ENCODE measurements at regions not wholly inside any gene's neighbourhood (a gene's known extent, or its start where the extent isn't known, plus 50 kb on each side); places are given as distances from the start of the nearest gene placed in this dataset.

GRCh38 chr13:109362616-109363015 is 423.8 kb downstream of the IRS2 start:
- no peak overlapping the region for H3K27ac ChIP-seq (ENCODE audit: low read length)
- H3K4me1 ChIP-seq (ENCODE audit: control insufficient read depth, insufficient read depth, low read length), result no peaks in the 10 kb centered on the region
- no peak overlapping the region for H3K4me3 ChIP-seq (ENCODE audit: low read length)
- no peak for DNase-seq
- whole genome bisulfite sequencing (ENCODE audit: insufficient coverage, low lambda C conversion rate), result 83% methylated on average over 1 of the region's 2 CpGs
- no peaks in the 10 kb centered on the region for H3K9me3 ChIP-seq (ENCODE audit: control insufficient read depth, low read depth, low read length)
- peaks cover 4% of the 10 kb centered on the region for H3K27me3 ChIP-seq (ENCODE audit: control insufficient read depth, insufficient read depth, low read length)
- H3K36me3 ChIP-seq (ENCODE audit: control insufficient read depth, insufficient read depth, low read length), result no peaks in the 10 kb centered on the region

- Histone ChIP-seq H3K36me3 (ENCODE audit: control insufficient read depth, insufficient read depth, low read length) (no peaks in the 10 kb centered on the region), H3K4me1 (ENCODE audit: control insufficient read depth, insufficient read depth, low read length) (no peaks in the 10 kb centered on the region), H3K27ac (ENCODE audit: low read length) (no peak overlapping the region), H3K9me3 (ENCODE audit: control insufficient read depth, low read depth, low read length) (no peaks in the 10 kb centered on the region), H3K4me3 (ENCODE audit: low read length) (no peak overlapping the region), H3K27me3 (ENCODE audit: control insufficient read depth, insufficient read depth, low read length) (peaks cover 4% of the 10 kb centered on the region)
- no peak for DNase-seq
- WGBS (ENCODE audit: insufficient coverage, low lambda C conversion rate), result 100% methylated on average over 1 of the region's 11 CpGs
These were observed 424.7 kb downstream of the IRS2 start for GRCh38 chr13:109361562-109362289.

DNA sequence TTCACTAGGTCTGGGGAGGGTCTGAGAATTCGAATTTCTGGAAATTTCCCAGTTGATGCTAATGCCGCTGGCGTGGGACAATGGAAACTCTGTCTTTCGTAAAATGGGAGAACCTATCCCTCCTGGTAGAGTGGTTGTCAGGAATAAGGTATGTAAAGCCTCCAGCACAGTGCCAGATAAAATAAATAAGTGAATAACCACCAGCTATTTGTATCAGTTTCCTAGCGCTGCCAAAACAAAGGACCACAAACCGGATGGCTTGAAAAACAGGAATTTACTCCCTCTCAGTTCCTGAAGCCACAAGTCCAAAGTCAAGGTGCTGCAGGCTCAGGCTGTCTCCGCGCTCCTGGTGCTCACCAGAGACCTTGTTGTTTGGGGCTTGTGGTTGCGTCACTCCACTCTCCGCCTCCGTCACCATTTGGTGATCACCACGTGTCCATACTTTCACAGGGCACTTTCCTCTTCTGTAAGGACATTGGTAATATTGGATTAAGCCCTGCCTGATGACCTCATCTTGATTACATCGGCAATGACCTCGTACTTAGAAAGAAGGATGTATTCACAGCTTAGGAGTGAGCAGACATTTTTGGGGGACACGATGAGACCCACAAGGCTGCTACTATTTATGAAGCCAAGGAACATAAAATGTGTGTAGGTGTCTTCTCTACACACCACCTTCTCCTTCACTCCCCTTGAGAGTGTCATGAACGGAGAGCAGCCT is 428.5 kb downstream of the IRS2 start:
- no CpG with 5 or more reads among the region's 16 CpGs for WGBS (ENCODE audit: insufficient coverage, low lambda C conversion rate)
- Histone ChIP-seq H3K36me3 (ENCODE audit: control insufficient read depth, insufficient read depth, low read length) (no peaks in the 10 kb centered on the region), H3K27me3 (ENCODE audit: control insufficient read depth, insufficient read depth, low read length) (no peaks in the 10 kb centered on the region), H3K4me1 (ENCODE audit: control insufficient read depth, insufficient read depth, low read length) (no peaks in the 10 kb centered on the region), H3K27ac (ENCODE audit: low read length) (no peak overlapping the region), H3K9me3 (ENCODE audit: control insufficient read depth, low read depth, low read length) (no peaks in the 10 kb centered on the region), H3K4me3 (ENCODE audit: low read length) (no peak overlapping the region)
- DNase-seq, result no peak

DNA sequence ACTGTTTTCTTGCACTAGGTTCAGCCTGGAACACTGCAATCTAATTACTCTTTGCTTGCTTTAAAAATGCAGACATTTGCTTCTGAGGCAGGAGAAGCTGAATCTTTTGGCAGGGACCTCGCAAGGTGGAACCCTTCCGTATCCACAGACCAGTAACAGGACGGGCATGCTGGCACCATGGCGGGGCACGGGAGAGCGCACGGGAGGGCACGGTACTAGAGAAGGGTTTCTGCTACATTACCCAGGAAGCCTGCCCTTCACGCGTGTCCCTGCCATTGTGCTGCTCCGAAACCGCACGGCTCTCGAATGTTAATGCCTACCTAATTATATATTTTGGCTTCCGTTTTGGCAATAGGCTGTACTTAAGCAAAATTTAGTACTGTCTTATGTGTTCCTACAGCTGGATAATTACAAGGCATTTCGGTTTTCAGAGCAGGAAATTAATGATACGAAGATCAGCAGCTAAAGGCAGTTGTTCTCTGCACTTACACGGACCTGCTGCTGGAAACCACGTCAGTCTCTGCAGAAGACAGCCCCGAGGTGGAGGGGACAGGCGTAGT is 430.4 kb downstream of the IRS2 start:
- no peaks in the 10 kb centered on the region for H3K27me3 ChIP-seq (ENCODE audit: control insufficient read depth, insufficient read depth, low read length)
- H3K36me3 ChIP-seq (ENCODE audit: control insufficient read depth, insufficient read depth, low read length), result no peaks in the 10 kb centered on the region
- H3K4me1 ChIP-seq (ENCODE audit: control insufficient read depth, insufficient read depth, low read length), result no peaks in the 10 kb centered on the region
- H3K27ac ChIP-seq (ENCODE audit: low read length), result no peak overlapping the region
- H3K9me3 ChIP-seq (ENCODE audit: control insufficient read depth, low read depth, low read length), result no peaks in the 10 kb centered on the region
- DNase-seq, result no peak
- H3K4me3 ChIP-seq (ENCODE audit: low read length), result no peak overlapping the region
- 72% methylated on average over 2 of the region's 21 CpGs for WGBS (ENCODE audit: insufficient coverage, low lambda C conversion rate)

- DNase-seq, result no peak
- H3K27ac ChIP-seq (ENCODE audit: low read length), result no peak overlapping the region
- no peaks in the 10 kb centered on the region for H3K4me1 ChIP-seq (ENCODE audit: control insufficient read depth, insufficient read depth, low read length)
- H3K4me3 ChIP-seq (ENCODE audit: low read length), result no peak overlapping the region
- no peaks in the 10 kb centered on the region for H3K9me3 ChIP-seq (ENCODE audit: control insufficient read depth, low read depth, low read length)
- 83% methylated on average over 1 of the region's 4 CpGs for WGBS (ENCODE audit: insufficient coverage, low lambda C conversion rate)
- H3K36me3 ChIP-seq (ENCODE audit: control insufficient read depth, insufficient read depth, low read length), result no peaks in the 10 kb centered on the region
- H3K27me3 ChIP-seq (ENCODE audit: control insufficient read depth, insufficient read depth, low read length), result no peaks in the 10 kb centered on the region
These were observed 431.2 kb downstream of the IRS2 start for GRCh38 chr13:109355166-109355565.

DNA sequence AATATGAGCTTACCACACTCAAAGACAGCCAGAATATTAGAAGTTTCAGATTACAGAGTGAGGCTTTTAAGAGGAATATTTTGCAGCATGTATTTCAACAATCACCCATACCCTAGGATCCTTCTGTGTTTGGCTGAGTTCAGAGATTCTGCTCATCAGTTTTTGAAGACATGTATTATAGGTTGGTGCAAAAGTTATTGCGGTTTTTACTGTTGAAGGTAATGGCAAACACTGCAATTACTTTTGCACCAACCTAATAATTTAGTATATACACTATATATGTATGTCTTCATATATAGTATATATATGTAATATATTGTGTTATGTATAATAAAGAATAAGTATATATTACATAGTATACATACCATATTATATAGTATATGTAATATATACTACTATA is 435.1 kb downstream of the IRS2 start:
- no peaks in the 10 kb centered on the region for H3K27me3 ChIP-seq (ENCODE audit: control insufficient read depth, insufficient read depth, low read length)
- H3K4me3 ChIP-seq (ENCODE audit: low read length), result no peak overlapping the region
- no peak for DNase-seq
- no peaks in the 10 kb centered on the region for H3K4me1 ChIP-seq (ENCODE audit: control insufficient read depth, insufficient read depth, low read length)
- H3K36me3 ChIP-seq (ENCODE audit: control insufficient read depth, insufficient read depth, low read length), result no peaks in the 10 kb centered on the region
- no peak overlapping the region for H3K27ac ChIP-seq (ENCODE audit: low read length)
- no peaks in the 10 kb centered on the region for H3K9me3 ChIP-seq (ENCODE audit: control insufficient read depth, low read depth, low read length)
- no CpG with 5 or more reads among the region's 1 CpG for WGBS (ENCODE audit: insufficient coverage, low lambda C conversion rate)

- DNase-seq, result no peak
- H3K36me3 ChIP-seq (ENCODE audit: control insufficient read depth, insufficient read depth, low read length), result no peaks in the 10 kb centered on the region
- no CpG with 5 or more reads among the region's 3 CpGs for WGBS (ENCODE audit: insufficient coverage, low lambda C conversion rate)
These were observed 437.7 kb downstream of the IRS2 start for GRCh38 chr13:109348519-109349258.

GRCh38 chr13:109346060-109346459 is 440.3 kb downstream of the IRS2 start:
- Histone ChIP-seq H3K27ac (ENCODE audit: low read length) (no peak overlapping the region), H3K4me3 (ENCODE audit: low read length) (no peak overlapping the region), H3K4me1 (ENCODE audit: control insufficient read depth, insufficient read depth, low read length) (no peaks in the 10 kb centered on the region), H3K9me3 (ENCODE audit: control insufficient read depth, low read depth, low read length) (no peaks in the 10 kb centered on the region), H3K27me3 (ENCODE audit: control insufficient read depth, insufficient read depth, low read length) (no peaks in the 10 kb centered on the region), H3K36me3 (ENCODE audit: control insufficient read depth, insufficient read depth, low read length) (no peaks in the 10 kb centered on the region)
- DNase-seq, result no peak
- WGBS (ENCODE audit: insufficient coverage, low lambda C conversion rate), result no CpG with 5 or more reads among the region's 2 CpGs

More at GRCh38 chr13:109348519-109349258, 437.7 kb downstream of the IRS2 start:
- Histone ChIP-seq H3K9me3 (ENCODE audit: control insufficient read depth, low read depth, low read length) (no peaks in the 10 kb centered on the region), H3K4me1 (ENCODE audit: control insufficient read depth, insufficient read depth, low read length) (no peaks in the 10 kb centered on the region), H3K27me3 (ENCODE audit: control insufficient read depth, insufficient read depth, low read length) (no peaks in the 10 kb centered on the region), H3K4me3 (ENCODE audit: low read length) (no peak overlapping the region), H3K27ac (ENCODE audit: low read length) (no peak overlapping the region)

GRCh38 chr13:109345433-109345941 is 440.9 kb downstream of the IRS2 start:
- Histone ChIP-seq H3K27me3 (ENCODE audit: control insufficient read depth, insufficient read depth, low read length) (no peaks in the 10 kb centered on the region), H3K36me3 (ENCODE audit: control insufficient read depth, insufficient read depth, low read length) (no peaks in the 10 kb centered on the region), H3K4me1 (ENCODE audit: control insufficient read depth, insufficient read depth, low read length) (no peaks in the 10 kb centered on the region), H3K27ac (ENCODE audit: low read length) (no peak overlapping the region), H3K4me3 (ENCODE audit: low read length) (no peak overlapping the region), H3K9me3 (ENCODE audit: control insufficient read depth, low read depth, low read length) (no peaks in the 10 kb centered on the region)
- 79% methylated on average over 2 of the region's 5 CpGs for WGBS (ENCODE audit: insufficient coverage, low lambda C conversion rate)
- DNase-seq, result no peak

DNA sequence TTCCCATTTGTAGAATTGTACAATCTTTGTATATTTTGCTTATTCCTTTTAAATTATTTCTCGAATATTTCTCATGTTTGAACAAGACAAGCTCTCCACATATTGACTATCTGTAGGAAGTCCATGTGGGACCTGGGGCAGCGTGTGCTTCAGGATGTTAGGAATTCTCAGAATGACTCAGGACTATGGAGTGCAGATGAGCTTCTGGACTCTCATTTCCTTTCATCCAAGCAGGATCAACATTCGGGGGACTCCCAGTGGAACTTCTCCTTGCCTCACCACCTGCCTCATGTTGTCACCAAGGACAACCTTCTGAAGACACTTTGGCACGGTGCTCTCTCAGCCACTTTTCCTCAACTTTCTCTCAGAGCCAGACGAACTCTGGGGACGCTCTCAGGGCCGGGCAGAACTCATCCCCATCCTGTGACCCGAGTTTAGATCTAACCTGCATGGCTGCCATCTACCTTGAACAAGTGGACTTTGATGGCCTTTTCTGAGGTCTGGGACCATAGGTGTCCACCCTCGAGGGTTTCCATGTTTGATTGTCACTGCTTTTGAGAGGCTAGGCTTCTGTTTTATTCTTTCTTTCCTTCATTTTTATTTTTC is 441.7 kb downstream of the IRS2 start:
- no peak for DNase-seq
- no peaks in the 10 kb centered on the region for H3K36me3 ChIP-seq (ENCODE audit: control insufficient read depth, insufficient read depth, low read length)
- WGBS (ENCODE audit: insufficient coverage, low lambda C conversion rate), result 92% methylated on average over 1 of the region's 9 CpGs
- H3K4me3 ChIP-seq (ENCODE audit: low read length), result no peak overlapping the region
- no peaks in the 10 kb centered on the region for H3K27me3 ChIP-seq (ENCODE audit: control insufficient read depth, insufficient read depth, low read length)
- no peaks in the 10 kb centered on the region for H3K4me1 ChIP-seq (ENCODE audit: control insufficient read depth, insufficient read depth, low read length)
- H3K9me3 ChIP-seq (ENCODE audit: control insufficient read depth, low read depth, low read length), result no peaks in the 10 kb centered on the region
- H3K27ac ChIP-seq (ENCODE audit: low read length), result no peak overlapping the region
